ENCODE measurements at regions not wholly inside any gene's neighbourhood (a gene's known extent, or its start where the extent isn't known, plus 50 kb on each side); places are given as distances from the start of the nearest gene placed in this dataset.
"Not testable (repeated sequence)": the region's sequence is repeated elsewhere in the genome, so short reads cannot be mapped to it uniquely, and the experiment has no call there.

DNA sequence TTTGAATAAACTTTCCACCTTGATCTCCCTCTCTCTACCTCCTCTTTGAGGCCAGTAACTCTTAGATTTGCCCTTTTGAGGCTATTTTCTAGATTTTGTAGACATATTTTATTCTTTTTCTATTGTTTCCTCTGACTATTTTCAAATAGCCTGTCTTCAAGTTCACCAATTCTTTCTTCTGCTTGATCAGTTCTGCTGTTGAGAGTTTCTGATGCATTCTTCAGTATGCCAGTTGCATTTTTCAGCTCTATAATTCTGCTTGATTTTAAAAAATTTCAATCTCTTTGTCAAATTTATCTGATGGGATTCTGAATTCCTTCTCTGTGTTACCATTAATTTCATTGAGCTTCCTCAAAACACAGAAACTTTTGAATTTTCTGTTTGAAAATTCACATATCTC lies 257.5 kb downstream of the HAPSTR1 start:
- H3K36me3 ChIP-seq (ENCODE audit: control insufficient read depth in 2 of 2, extremely low read depth in 1 of 2, insufficient read depth in 2 of 2, low read length in 2 of 2), result no peaks in the 10 kb centered on the region
- DNase-seq (ENCODE audit: low read depth, low spot score), result no peak
- H3K4me3 ChIP-seq (replicated peaks in 1 of 3; ENCODE audit: insufficient read depth in 1 of 3, low read depth in 1 of 3, low read length in 3 of 3), result no peak overlapping the region
- no peaks in the 10 kb centered on the region for H3K27me3 ChIP-seq (ENCODE audit: control insufficient read depth in 2 of 2, insufficient read depth in 2 of 2, low read length in 2 of 2)
- no peak overlapping the region for H3K4me2 ChIP-seq (ENCODE audit: insufficient read depth, low read length)
- dilution Hi-C loops (cut with MboI; ENCODE audit: extremely low pct_ligation_motif_present, low sequenced_read_pairs) (no loop called here), intact Hi-C loops (cut with micrococcal nuclease) (no loop called here)
- no peak for TF ChIP-seq POLR2AphosphoS5 (IDR thresholded peaks at IDR 0.05; ENCODE audit: insufficient read depth, low read depth, low read length)
- TF ChIP-seq, protein P1, sequence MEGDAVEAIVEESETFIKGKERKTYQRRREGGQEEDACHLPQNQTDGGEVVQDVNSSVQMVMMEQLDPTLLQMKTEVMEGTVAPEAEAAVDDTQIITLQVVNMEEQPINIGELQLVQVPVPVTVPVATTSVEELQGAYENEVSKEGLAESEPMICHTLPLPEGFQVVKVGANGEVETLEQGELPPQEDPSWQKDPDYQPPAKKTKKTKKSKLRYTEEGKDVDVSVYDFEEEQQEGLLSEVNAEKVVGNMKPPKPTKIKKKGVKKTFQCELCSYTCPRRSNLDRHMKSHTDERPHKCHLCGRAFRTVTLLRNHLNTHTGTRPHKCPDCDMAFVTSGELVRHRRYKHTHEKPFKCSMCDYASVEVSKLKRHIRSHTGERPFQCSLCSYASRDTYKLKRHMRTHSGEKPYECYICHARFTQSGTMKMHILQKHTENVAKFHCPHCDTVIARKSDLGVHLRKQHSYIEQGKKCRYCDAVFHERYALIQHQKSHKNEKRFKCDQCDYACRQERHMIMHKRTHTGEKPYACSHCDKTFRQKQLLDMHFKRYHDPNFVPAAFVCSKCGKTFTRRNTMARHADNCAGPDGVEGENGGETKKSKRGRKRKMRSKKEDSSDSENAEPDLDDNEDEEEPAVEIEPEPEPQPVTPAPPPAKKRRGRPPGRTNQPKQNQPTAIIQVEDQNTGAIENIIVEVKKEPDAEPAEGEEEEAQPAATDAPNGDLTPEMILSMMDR (IDR thresholded peaks at IDR 0.05; ENCODE audit: extremely low read depth in 1 of 2, insufficient read depth in 1 of 2, low read depth in 1 of 2, low read length in 2 of 2), result no peak
- TF ChIP-seq MYC (IDR thresholded peaks at IDR 0.05; ENCODE audit: low read depth, low read length), result no peak
- TF ChIP-seq GATA2 (IDR thresholded peaks at IDR 0.05; ENCODE audit: insufficient read depth, insufficient read length, low read depth, low read length), result no peak
- no peak for TF ChIP-seq POLR2A (IDR thresholded peaks at IDR 0.05; ENCODE audit: low read depth, low read length)
- TF ChIP-seq, protein P2, sequence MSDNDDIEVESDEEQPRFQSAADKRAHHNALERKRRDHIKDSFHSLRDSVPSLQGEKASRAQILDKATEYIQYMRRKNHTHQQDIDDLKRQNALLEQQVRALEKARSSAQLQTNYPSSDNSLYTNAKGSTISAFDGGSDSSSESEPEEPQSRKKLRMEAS (IDR thresholded peaks at IDR 0.05; ENCODE audit: insufficient read depth, insufficient read length), result no peak
- no peak for TF ChIP-seq JUN (IDR thresholded peaks at IDR 0.05; ENCODE audit: borderline replicate concordance, insufficient read depth, insufficient read length, low read depth)
- no peak for TF ChIP-seq EZH2 (IDR thresholded peaks at IDR 0.05; ENCODE audit: borderline replicate concordance, low read depth, low read length, severe bottlenecking)
- no peak for TF ChIP-seq FOS (IDR thresholded peaks at IDR 0.05; ENCODE audit: borderline replicate concordance, insufficient read depth, low read length)
- no peaks in the 10 kb centered on the region for H4K20me1 ChIP-seq (replicated peaks; ENCODE audit: control insufficient read depth, extremely low read depth, insufficient read depth, low read length)
- FAIRE-seq, result no peak
- no peak overlapping the region for H3K9ac ChIP-seq (replicated peaks; ENCODE audit: extremely low read depth, insufficient read depth, low read length)
- H3K9me3 ChIP-seq (replicated peaks; ENCODE audit: control insufficient read depth, insufficient read depth, low read length), result no peaks in the 10 kb centered on the region
- no peaks in the 10 kb centered on the region for H3K4me1 ChIP-seq (ENCODE audit: control insufficient read depth, extremely low read depth, insufficient read depth, low read length)
- no peak overlapping the region for H3K27ac ChIP-seq (ENCODE audit: insufficient read depth, low read depth, low read length)
- no peaks in the 10 kb centered on the region for H3K79me2 ChIP-seq (ENCODE audit: control insufficient read depth, insufficient read depth, low read length)
- BruUV-seq (replicated peaks), result no TSS peak
- ChIA-PET POLR2A (no interaction called here), CTCF (no interaction called here)
- no peaks in the 10 kb centered on the region for H3K9me1 ChIP-seq (replicated peaks; ENCODE audit: control insufficient read depth, extremely low read depth, insufficient read depth, low read length)
- H2AFZ ChIP-seq (ENCODE audit: low read depth, low read length), result no peak overlapping the region

DNA sequence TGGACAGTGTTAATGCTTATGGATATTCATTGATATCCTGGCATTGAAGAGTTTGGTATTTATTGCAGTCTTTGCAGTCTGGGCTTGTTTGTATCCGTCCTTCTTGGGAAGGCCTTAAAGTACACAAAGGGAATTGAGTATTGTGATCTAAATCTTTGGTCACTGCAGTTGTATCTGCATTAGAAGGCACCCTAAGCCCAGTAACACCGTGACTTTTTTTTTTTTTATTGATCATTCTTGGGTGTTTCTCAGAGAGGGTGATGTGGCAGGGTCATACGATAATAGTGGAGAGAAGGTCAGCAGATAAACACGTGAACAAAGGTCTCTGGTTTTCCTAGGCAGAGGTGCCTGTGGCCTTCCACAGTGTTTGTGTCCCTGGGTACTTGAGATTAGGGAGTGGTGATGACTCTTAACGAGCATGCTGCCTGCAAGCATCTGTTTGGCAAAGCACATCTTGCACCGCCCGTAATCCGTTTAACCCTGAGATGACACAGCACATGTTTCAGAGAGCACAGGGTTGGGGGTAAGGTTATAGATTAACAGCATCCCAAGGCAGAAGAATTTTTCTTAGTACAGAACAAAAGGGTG lies 258.0 kb downstream of the HAPSTR1 start:
- DNase-seq (ENCODE audit: low read depth, low spot score); H3K9me1 ChIP-seq (replicated peaks; ENCODE audit: control insufficient read depth, extremely low read depth, insufficient read depth, low read length); POLR2A ChIA-PET; intact Hi-C loops (cut with micrococcal nuclease); H3K36me3 ChIP-seq (ENCODE audit: control insufficient read depth in 2 of 2, extremely low read depth in 1 of 2, insufficient read depth in 2 of 2, low read length in 2 of 2); H3K4me3 ChIP-seq (replicated peaks in 1 of 3; ENCODE audit: insufficient read depth in 1 of 3, low read depth in 1 of 3, low read length in 3 of 3); H3K4me1 ChIP-seq (ENCODE audit: control insufficient read depth, extremely low read depth, insufficient read depth, low read length); CTCF ChIA-PET; H3K9ac ChIP-seq (replicated peaks; ENCODE audit: extremely low read depth, insufficient read depth, low read length); dilution Hi-C loops (cut with MboI; ENCODE audit: extremely low pct_ligation_motif_present, low sequenced_read_pairs); BruUV-seq (replicated peaks); H2AFZ ChIP-seq (ENCODE audit: low read depth, low read length); H3K27ac ChIP-seq (ENCODE audit: insufficient read depth, low read depth, low read length); H3K4me2 ChIP-seq (ENCODE audit: insufficient read depth, low read length); FAIRE-seq; H3K9me3 ChIP-seq (replicated peaks; ENCODE audit: control insufficient read depth, insufficient read depth, low read length); H4K20me1 ChIP-seq (replicated peaks; ENCODE audit: control insufficient read depth, extremely low read depth, insufficient read depth, low read length); H3K27me3 ChIP-seq (ENCODE audit: control insufficient read depth in 2 of 2, insufficient read depth in 2 of 2, low read length in 2 of 2); H3K79me2 ChIP-seq (ENCODE audit: control insufficient read depth, insufficient read depth, low read length): not testable (repeated sequence)

DNA sequence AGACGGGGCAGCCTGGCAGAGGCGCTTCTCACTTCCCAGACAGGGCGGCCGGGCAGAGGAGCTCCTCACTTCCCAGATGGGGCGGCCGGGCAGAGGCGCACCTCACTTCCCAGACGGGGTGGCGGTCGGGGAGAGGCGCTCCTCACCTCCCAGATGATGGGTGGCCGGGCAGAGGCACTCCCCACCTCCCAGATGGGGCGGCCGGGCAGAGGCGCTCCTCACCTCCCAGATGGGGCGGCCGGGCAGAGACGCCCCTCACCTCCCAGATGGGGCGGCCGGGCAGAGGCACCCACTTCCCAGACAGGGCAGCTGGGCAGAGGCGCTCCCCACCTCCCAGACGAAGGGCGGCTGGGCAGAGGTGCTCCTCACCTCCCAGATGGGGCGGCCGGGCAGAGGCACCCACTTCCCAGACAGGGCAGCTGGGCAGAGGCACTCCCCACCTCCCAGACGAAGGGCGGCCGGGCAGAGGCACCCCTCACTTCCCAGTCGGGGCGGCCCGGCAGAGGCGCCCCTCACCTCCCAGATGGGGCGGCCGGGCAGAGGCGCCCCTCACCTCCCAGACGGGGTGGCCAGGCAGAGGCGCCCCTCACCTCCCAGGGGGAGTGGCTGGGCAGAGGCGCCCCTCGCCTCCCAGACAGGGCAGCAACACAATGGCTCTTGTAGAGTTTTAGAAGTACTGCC lies 258.8 kb downstream of the HAPSTR1 start:
- FAIRE-seq; H3K9me1 ChIP-seq (replicated peaks; ENCODE audit: control insufficient read depth, extremely low read depth, insufficient read depth, low read length); H3K4me1 ChIP-seq (ENCODE audit: control insufficient read depth, extremely low read depth, insufficient read depth, low read length); H3K27me3 ChIP-seq (ENCODE audit: control insufficient read depth in 2 of 2, insufficient read depth in 2 of 2, low read length in 2 of 2); POLR2A ChIA-PET; H4K20me1 ChIP-seq (replicated peaks; ENCODE audit: control insufficient read depth, extremely low read depth, insufficient read depth, low read length); DNase-seq (ENCODE audit: low read depth, low spot score); BruUV-seq (replicated peaks); H3K9ac ChIP-seq (replicated peaks; ENCODE audit: extremely low read depth, insufficient read depth, low read length); H2AFZ ChIP-seq (ENCODE audit: low read depth, low read length); H3K36me3 ChIP-seq (ENCODE audit: control insufficient read depth in 2 of 2, extremely low read depth in 1 of 2, insufficient read depth in 2 of 2, low read length in 2 of 2); H3K9me3 ChIP-seq (replicated peaks; ENCODE audit: control insufficient read depth, insufficient read depth, low read length); CTCF ChIA-PET; H3K4me2 ChIP-seq (ENCODE audit: insufficient read depth, low read length); H3K27ac ChIP-seq (ENCODE audit: insufficient read depth, low read depth, low read length); H3K4me3 ChIP-seq (replicated peaks in 1 of 3; ENCODE audit: insufficient read depth in 1 of 3, low read depth in 1 of 3, low read length in 3 of 3); H3K79me2 ChIP-seq (ENCODE audit: control insufficient read depth, insufficient read depth, low read length); dilution Hi-C loops (cut with MboI; ENCODE audit: extremely low pct_ligation_motif_present, low sequenced_read_pairs); intact Hi-C loops (cut with micrococcal nuclease): not testable (repeated sequence)
